ENCODE measurements at regions not wholly inside any gene's neighbourhood (a gene's known extent, or its start where the extent isn't known, plus 50 kb on each side); places are given as distances from the start of the nearest gene placed in this dataset.
A peak's percentile ranks its signal among the peaks of the same experiment; 100 is the strongest.
"Not testable (repeated sequence)": the region's sequence is repeated elsewhere in the genome, so short reads cannot be mapped to it uniquely, and the experiment has no call there.

- CTCF ChIA-PET = no interaction called here
- Mint-ChIP-seq H3K36me3 (peaks cover 8% of the 10 kb centered on the region), H3K4me3 (peak overlapping the region; percentile 50), H3K27me3 (peaks cover 2% of the 10 kb centered on the region), H3K4me1 (peaks cover 65% of the 10 kb centered on the region), H3K9me3 (ENCODE audit: low read depth) (no peaks in the 10 kb centered on the region), H3K27ac (peak overlapping the region; percentile 95)
- ATAC-seq (peak; percentile 14), DNase-seq (peak; percentile 74)
Observed at GRCh38 chr14:105857220-105857825, 330.9 kb downstream of the TMEM121 start.

DNA sequence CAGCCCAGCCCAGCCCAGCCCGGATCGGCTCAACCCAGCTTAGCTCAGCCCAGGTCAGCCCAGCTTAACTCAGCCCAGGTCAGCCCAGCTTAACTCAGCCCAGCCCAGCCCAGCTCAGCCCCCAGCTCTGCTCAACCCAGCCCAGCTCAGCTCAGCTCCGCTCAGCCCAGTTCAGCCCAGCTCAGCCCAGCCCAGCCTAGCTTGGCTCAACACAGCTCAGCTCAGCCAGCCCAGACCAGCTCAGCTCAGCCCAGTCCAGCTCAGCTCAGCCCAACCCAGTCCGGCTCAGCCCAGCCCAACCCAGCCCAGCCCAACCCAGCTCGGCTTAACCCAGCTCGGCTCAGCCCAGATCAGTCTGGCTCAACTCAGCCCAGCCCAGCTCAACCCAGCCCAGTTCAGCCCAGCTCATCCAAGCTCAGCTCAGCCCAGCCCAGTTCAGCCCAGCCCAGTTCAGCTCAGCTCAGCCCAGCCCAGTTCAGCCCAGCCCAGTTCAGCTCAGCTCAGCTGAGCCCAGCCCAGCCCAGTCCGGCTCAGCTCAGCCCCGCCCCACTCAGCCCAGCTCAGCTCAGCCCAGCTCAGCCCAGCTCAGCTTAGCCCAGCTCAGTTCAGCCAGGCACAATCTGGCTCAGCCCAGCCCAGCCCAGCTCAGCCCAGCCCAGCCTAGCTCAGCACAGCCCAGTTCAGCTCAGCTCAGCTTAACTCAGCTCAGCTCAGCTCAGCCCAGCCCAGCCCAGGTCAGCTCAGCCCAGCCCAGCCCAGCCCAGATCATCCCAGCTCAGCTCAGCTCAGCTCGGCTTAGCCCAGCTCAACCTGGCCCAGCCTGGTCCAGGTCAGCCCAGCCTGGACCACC, 331.7 kb downstream of the TMEM121 start:
- DNase-seq (peak; percentile 82), ATAC-seq (peak; percentile 37)
- Mint-ChIP-seq H3K27me3 (peaks cover 2% of the 10 kb centered on the region), H3K9me3 (ENCODE audit: low read depth) (no peaks in the 10 kb centered on the region), H3K4me3 (peak overlapping the region; percentile 59), H3K27ac (peak overlapping the region; percentile 95), H3K4me1 (peaks cover 71% of the 10 kb centered on the region), H3K36me3 (peaks cover 8% of the 10 kb centered on the region)
- CTCF ChIA-PET = no interaction called here

DNA sequence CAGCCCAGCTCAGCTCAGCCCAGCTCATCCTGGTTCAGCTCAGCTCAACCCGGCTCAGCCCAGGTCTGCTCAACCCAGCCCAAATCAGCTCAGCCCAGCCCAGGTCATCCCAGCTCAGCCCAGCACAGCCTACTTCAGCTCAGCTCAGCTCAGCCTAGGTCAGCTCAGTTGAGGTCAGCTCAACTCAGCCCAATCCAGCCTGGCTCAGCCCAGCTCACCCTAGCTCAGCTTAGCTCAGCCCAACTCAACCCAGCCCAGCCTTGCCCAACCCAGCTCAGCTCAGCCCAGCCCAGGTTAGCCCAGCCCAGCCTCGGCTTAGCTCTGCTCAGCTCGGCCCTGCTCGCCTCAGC, 332.3 kb downstream of the TMEM121 start:
- H3K4me3 Mint-ChIP-seq = peak overlapping the region; percentile 59
- H3K9me3 Mint-ChIP-seq (ENCODE audit: low read depth) = no peaks in the 10 kb centered on the region
- H3K4me1 Mint-ChIP-seq = peaks cover 71% of the 10 kb centered on the region
- peak overlapping the region; percentile 95 for H3K27ac Mint-ChIP-seq
- peak; percentile 59 for DNase-seq
- peaks cover 4% of the 10 kb centered on the region for H3K36me3 Mint-ChIP-seq
- peak; percentile 3 for ATAC-seq
- CTCF ChIA-PET = interaction anchor here (0.8 kb wide), 1 partner anchor 86 kb away, joined by 3 read pairs; no protein-coding TSS in a partner anchor
- H3K27me3 Mint-ChIP-seq = peaks cover 2% of the 10 kb centered on the region

DNA sequence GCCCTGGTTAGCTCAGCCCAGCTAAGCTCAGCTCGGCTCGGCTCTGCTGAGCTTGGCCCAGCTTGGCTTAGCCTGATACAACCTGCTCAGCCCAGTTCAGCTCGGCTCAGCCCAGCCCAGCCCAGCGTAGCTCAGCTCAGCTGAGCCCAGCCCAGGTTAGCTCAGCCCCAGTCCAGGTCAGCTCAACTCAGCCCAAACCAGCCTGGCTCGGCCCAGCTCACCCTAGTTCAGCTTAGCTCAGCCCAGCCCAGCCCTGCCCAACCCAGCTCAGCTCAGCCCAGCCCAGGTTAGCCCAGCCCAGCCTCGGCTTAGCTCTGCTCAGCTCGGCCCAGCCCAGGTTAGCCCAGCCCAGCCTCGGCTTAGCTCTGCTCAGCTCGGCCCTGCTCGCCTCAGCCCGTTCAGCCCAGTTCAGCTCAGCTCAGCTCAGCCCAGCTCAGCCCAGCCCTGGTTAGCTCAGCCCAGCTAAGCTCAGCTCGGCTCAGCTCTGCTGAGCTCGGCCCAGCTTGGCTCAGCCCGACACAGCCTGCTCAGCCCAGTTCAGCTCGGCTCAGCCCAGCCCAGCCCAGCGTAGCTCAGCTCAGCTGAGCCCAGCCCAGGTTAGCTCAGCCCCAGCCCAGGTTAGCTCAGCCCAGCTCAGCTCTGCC, 332.8 kb downstream of the TMEM121 start:
- H3K27ac Mint-ChIP-seq = peak overlapping the region; percentile 95
- H3K27me3 Mint-ChIP-seq; H3K36me3 Mint-ChIP-seq; H3K9me3 Mint-ChIP-seq (ENCODE audit: low read depth): not testable (repeated sequence)
- DNase-seq = peak; percentile 54
- peak overlapping the region; percentile 59 for H3K4me3 Mint-ChIP-seq
- ATAC-seq = peak; percentile 2
- CTCF ChIA-PET = interaction anchor here (0.8 kb wide), 2 partner anchors 85 to 146 kb away, joined by 3 read pairs; no protein-coding TSS in a partner anchor
- H3K4me1 Mint-ChIP-seq = peaks cover 71% of the 10 kb centered on the region

GRCh38 chr14:105859717-105860614, 333.6 kb downstream of the TMEM121 start:
- Mint-ChIP-seq H3K4me3 (peak overlapping the region; percentile 59), H3K27me3 (peaks cover 2% of the 10 kb centered on the region), H3K27ac (peak overlapping the region; percentile 95), H3K36me3 (peaks cover under 1% of the 10 kb centered on the region), H3K4me1 (peaks cover 70% of the 10 kb centered on the region), H3K9me3 (ENCODE audit: low read depth) (no peaks in the 10 kb centered on the region)
- CTCF ChIA-PET = interaction anchor here (0.8 kb wide), 1 partner anchor 145 kb away, joined by 3 read pairs; no protein-coding TSS in a partner anchor
- DNase-seq (peak; percentile 88), ATAC-seq (peak; percentile 50)

DNA sequence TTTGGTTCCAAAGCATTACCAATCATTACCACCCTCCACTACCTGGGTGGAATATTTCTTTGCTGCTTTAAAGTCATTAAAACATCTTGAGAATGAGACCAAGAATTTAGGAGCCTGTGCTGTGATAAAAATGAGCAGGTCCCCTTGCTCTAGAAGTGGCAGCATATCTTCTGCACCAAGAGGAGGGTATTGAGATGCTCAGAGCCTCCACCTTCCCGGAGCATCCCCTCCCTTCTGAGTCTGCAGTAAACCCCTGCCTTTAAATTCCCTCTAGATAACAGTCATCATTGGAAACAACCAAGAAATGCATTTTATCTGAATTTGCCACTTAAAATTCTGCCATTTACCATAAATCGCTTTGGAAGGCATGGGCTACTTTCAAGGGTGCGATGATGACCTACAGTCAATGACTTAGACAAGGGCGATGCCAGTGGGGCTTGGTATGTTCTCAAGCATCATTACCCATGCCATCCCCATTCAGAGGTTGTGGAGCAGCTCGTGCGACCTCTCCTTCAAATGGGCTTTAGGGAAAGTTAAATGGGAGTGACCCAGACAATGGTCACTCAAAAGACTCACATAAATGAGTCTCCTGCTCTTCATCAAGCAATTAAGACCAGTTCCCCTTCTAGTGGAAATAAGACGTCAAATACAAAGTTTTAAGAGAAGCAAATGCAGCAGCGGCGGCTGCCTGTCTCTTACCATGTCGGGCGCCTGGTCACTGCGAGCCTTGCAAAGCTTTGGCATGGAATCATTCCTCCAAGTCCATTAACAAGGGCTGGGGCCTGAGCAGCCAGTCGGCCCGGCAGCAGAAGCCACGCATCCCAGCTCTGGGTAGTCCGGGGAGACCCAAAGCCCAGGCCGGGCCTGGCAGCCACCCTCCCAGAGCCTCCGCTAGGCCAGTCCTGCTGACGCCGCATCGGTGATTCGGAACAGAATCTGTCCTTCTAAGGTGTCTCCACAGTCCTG, 334.5 kb downstream of the TMEM121 start:
- ATAC-seq = no peak
- DNase-seq = peak; percentile 29
- CTCF ChIA-PET = no interaction called here
- Mint-ChIP-seq H3K27ac (peak overlapping the region; percentile 95), H3K4me3 (peak overlapping the region; percentile 56), H3K27me3 (peaks cover 2% of the 10 kb centered on the region), H3K36me3 (no peaks in the 10 kb centered on the region), H3K9me3 (ENCODE audit: low read depth) (no peaks in the 10 kb centered on the region), H3K4me1 (peaks cover 66% of the 10 kb centered on the region)

DNA sequence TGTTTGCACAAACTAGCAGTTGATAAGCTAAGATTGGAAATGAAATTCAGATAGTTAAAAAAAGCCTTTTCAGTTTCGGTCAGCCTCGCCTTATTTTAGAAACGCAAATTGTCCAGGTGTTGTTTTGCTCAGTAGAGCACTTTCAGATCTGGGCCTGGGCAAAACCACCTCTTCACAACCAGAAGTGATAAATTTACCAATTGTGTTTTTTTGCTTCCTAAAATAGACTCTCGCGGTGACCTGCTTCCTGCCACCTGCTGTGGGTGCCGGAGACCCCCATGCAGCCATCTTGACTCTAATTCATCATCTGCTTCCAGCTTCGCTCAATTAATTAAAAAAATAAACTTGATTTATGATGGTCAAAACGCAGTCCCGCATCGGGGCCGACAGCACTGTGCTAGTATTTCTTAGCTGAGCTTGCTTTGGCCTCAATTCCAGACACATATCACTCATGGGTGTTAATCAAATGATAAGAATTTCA, 335.6 kb downstream of the TMEM121 start:
- Mint-ChIP-seq H3K4me3 (peak overlapping the region; percentile 56), H3K9me3 (ENCODE audit: low read depth) (no peaks in the 10 kb centered on the region), H3K4me1 (peaks cover 57% of the 10 kb centered on the region), H3K27ac (peak overlapping the region; percentile 95), H3K27me3 (peaks cover 2% of the 10 kb centered on the region), H3K36me3 (no peaks in the 10 kb centered on the region)
- CTCF ChIA-PET = no interaction called here
- peak; percentile 79 for DNase-seq
- no peak for ATAC-seq

DNA sequence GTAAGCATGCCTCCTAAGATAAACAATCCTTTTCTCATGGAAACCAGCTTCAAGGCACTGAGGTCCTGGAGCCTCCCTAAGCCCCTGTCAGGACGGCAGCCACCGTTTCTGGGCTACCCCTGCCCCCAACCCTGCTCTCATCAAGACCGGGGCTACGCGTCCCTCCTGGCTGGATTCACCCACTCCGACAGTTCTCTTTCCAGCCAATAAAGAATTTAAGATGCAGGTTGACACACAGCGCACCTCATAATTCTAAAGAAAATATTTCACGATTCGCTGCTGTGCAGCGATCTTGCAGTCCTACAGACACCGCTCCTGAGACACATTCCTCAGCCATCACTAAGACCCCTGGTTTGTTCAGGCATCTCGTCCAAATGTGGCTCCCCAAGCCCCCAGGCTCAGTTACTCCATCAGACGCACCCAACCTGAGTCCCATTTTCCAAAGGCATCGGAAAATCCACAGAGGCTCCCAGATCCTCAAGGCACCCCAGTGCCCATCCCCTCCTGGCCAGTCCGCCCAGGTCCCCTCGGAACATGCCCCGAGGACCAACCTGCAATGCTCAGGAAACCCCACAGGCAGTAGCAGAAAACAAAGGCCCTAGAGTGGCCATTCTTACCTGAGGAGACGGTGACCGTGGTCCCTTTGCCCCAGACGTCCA, 336.3 kb downstream of the TMEM121 start:
- DNase-seq = peak; percentile 40
- Mint-ChIP-seq H3K36me3 (no peaks in the 10 kb centered on the region), H3K27ac (peak overlapping the region; percentile 95), H3K9me3 (ENCODE audit: low read depth) (no peaks in the 10 kb centered on the region), H3K27me3 (peaks cover 2% of the 10 kb centered on the region), H3K4me3 (no peak overlapping the region), H3K4me1 (peaks cover 52% of the 10 kb centered on the region)
- ATAC-seq = no peak
- CTCF ChIA-PET = no interaction called here

DNA sequence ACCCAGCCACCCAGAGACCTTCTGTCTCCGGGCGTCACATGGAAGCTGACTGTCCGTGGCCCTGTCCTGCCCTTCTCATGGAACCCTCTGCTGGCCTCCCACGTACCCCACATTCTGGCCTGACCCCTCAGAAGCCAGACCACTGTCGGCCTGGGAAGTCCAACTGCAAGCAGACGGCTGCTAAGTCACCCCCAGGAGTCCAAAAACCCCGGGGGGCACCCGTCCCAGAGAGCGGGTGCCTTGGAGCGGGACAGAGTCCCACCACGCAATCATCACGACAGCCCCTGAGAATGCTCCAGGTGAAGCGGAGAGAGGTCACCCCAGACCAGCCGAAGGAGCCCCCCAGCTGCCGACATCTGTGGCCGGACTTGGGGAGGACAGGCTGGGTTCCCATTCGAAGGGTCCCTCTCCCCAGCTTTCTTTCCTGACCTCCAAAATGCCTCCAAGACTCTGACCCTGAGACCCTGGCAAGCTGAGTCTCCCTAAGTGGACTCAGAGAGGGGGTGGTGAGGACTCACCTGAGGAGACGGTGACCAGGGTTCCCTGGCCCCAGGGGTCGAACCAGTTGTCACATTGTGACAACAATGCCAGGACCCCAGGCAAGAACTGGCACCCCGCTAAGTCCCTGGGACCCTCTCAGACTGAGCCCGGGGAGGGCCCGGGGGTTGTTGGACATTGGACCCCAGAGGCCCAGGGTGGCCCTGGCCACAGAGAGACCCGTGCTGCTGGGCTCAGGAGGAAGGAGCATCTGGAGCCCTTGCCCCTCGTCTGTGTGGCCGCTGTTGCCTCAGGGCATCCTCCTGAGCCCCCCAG, 337.1 kb downstream of the TMEM121 start:
- no peaks in the 10 kb centered on the region for H3K9me3 Mint-ChIP-seq (ENCODE audit: low read depth)
- H3K27me3 Mint-ChIP-seq = peaks cover 1% of the 10 kb centered on the region
- DNase-seq (peak; percentile 40), ATAC-seq (no peak)
- peak overlapping the region; percentile 59 for H3K27ac Mint-ChIP-seq
- no peaks in the 10 kb centered on the region for H3K36me3 Mint-ChIP-seq
- CTCF ChIA-PET = no interaction called here
- H3K4me1 Mint-ChIP-seq = peaks cover 44% of the 10 kb centered on the region
- no peak overlapping the region for H3K4me3 Mint-ChIP-seq

GRCh38 chr14:105864116-105864515, 337.7 kb downstream of the TMEM121 start:
- Mint-ChIP-seq H3K4me1 (peaks cover 38% of the 10 kb centered on the region), H3K27ac (no peak overlapping the region)
- ATAC-seq = no peak

DNA sequence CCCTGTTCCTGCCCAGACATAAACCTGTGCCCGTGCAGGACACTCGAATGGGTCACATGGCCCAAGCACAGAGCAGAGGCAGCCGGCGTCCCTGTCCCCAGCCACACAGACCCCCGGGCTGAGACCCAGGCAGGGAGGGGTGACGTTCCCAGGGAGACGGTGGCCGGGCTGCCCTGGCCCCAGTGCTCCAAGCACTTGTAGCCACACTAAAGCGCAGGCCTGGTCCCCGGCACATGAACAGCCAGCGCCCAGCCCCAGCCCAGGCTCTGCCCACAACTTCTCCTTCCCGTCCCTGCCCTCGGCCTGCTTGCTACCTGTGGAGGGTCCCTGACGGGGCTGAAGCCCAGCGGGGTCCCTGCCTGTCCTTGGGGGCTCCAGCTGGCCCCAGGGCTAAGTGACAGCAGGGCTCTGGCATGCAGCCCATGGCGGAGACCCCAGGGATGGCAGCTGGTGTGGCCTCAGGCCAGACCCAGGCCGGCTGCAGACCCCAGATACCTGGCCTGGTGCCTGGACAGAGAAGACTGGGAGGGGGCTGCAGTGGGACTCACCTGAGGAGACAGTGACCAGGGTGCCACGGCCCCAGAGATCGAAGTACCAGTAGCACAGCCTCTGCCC, 338.4 kb downstream of the TMEM121 start:
- Mint-ChIP-seq H3K4me1 (peaks cover 32% of the 10 kb centered on the region), H3K27ac (no peak overlapping the region), H3K36me3 (no peaks in the 10 kb centered on the region), H3K27me3 (no peaks in the 10 kb centered on the region), H3K9me3 (ENCODE audit: low read depth) (no peaks in the 10 kb centered on the region), H3K4me3 (no peak overlapping the region)
- CTCF ChIA-PET = no interaction called here
- no peak for ATAC-seq
- peak; percentile 36 for DNase-seq

More at GRCh38 chr14:105864116-105864515, 337.7 kb downstream of the TMEM121 start:
- Mint-ChIP-seq H3K4me3 (no peak overlapping the region), H3K36me3 (no peaks in the 10 kb centered on the region), H3K27me3 (no peaks in the 10 kb centered on the region), H3K9me3 (ENCODE audit: low read depth) (no peaks in the 10 kb centered on the region)
- CTCF ChIA-PET = no interaction called here
- peak; percentile 31 for DNase-seq

Measured in activated CD8-positive, alpha-beta memory T cell treated with anti-CD3 and anti-CD28 coated beads, Interleukin-2, amount 10 ng/mL, durations not matched to agents 7 days and 5 days (primary cell).